Erythroblast (primary cell): ENCODE measurements at regions not wholly inside any gene's neighbourhood (a gene's known extent, or its start where the extent isn't known, plus 50 kb on each side); places are given as distances from the start of the nearest gene placed in this dataset.

Source experiments
- GATA1 ChIP-seq: IDR thresholded peaks from 2 replicates; pipeline ENCODE4 v1.6.1; 2011; ENCODE audit warnings: low read depth, mild to moderate bottlenecking, control low read depth, low read length, moderate library complexity
- POLR2A ChIP-seq: IDR thresholded peaks from 2 replicates; pipeline ENCODE4 v1.6.1; 2011; ENCODE audit warnings: mild to moderate bottlenecking, low read length

- TF ChIP-seq POLR2A (no peak), GATA1 (no peak)
Observed at GRCh38 chr4:162497564-162498167, 333.9 kb upstream of the FSTL5 start.
